NCI-H82 treated with DMSO at 0.1 percent for 48 hours (cell line): ENCODE measurements at regions not wholly inside any gene's neighbourhood (a gene's known extent, or its start where the extent isn't known, plus 50 kb on each side); places are given as distances from the start of the nearest gene placed in this dataset.
"Not testable (repeated sequence)": the region's sequence is repeated elsewhere in the genome, so short reads cannot be mapped to it uniquely, and the experiment has no call there.

Experiments used
- DNase-seq: peaks from one replicate; lab custom pipeline; 2025; ENCODE audit not compliant: unreplicated experiment; lab: John Stamatoyannopoulos, UW

GRCh38 chr4:60812811-60813210 is 387.3 kb upstream of the ADGRL3 start:
- DNase-seq: no peak

- DNase-seq: no peak
These were observed 385.6 kb upstream of the ADGRL3 start for GRCh38 chr4:60814549-60814948.

GRCh38 chr4:60817609-60818008 is 382.5 kb upstream of the ADGRL3 start:
- no peak for DNase-seq

GRCh38 chr4:60822986-60823385 is 377.1 kb upstream of the ADGRL3 start:
- DNase-seq: no peak

- DNase-seq: no peak
These were observed 360.1 kb upstream of the ADGRL3 start for GRCh38 chr4:60840020-60840419.

- DNase-seq: no peak
These were observed 353.4 kb upstream of the ADGRL3 start for GRCh38 chr4:60846678-60847077.

GRCh38 chr4:60847614-60848013 is 352.5 kb upstream of the ADGRL3 start:
- DNase-seq: no peak

GRCh38 chr4:60857130-60857753 is 342.9 kb upstream of the ADGRL3 start:
- DNase-seq: no peak

GRCh38 chr4:60863442-60863841 is 336.7 kb upstream of the ADGRL3 start:
- DNase-seq: no peak

GRCh38 chr4:60865273-60865672 is 334.9 kb upstream of the ADGRL3 start:
- DNase-seq: peak; percentile 72

GRCh38 chr4:60868232-60868960 is 331.7 kb upstream of the ADGRL3 start:
- DNase-seq: no peak

- DNase-seq: no peak
These were observed 320.9 kb upstream of the ADGRL3 start for GRCh38 chr4:60879135-60879701.

- no peak for DNase-seq
These were observed 315.5 kb upstream of the ADGRL3 start for GRCh38 chr4:60884587-60884986.

- DNase-seq: no peak
These were observed 315.1 kb upstream of the ADGRL3 start for GRCh38 chr4:60885011-60885410.

- no peak for DNase-seq
These were observed 309.4 kb upstream of the ADGRL3 start for GRCh38 chr4:60890743-60891142.

- DNase-seq: no peak
These were observed 308.2 kb upstream of the ADGRL3 start for GRCh38 chr4:60891947-60892346.

GRCh38 chr4:60897415-60897814 is 302.7 kb upstream of the ADGRL3 start:
- DNase-seq: no peak

GRCh38 chr4:60905162-60905561 is 295.0 kb upstream of the ADGRL3 start:
- DNase-seq: no peak

GRCh38 chr4:60911127-60911526 is 289.0 kb upstream of the ADGRL3 start:
- DNase-seq: no peak

- no peak for DNase-seq
These were observed 287.1 kb upstream of the ADGRL3 start for GRCh38 chr4:60913002-60913401.

- no peak for DNase-seq
These were observed 286.5 kb upstream of the ADGRL3 start for GRCh38 chr4:60913671-60914070.

- DNase-seq: not testable (repeated sequence)
These were observed 278.4 kb upstream of the ADGRL3 start for GRCh38 chr4:60921735-60922134.
